ENCODE measurements at regions not wholly inside any gene's neighbourhood (a gene's known extent, or its start where the extent isn't known, plus 50 kb on each side); places are given as distances from the start of the nearest gene placed in this dataset.

DNA sequence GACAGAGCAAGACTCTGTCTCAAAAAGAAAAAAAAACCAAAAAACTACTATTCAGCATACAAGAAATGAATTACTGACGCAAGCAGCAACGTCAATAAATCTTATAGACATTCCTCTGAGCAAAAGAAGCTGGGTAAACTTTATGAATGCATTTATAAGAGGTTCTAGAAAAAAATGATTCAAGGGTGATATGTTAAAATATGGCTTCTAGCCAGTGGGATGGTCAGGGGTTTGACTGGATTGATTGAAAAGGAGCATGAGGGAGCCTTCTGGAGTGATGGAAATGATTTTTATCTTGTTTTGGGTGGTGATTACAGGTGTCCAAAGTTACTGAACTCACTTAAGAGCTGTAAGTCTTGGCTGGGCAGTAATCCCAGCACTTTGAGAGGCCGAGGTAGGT is 64.9 kb upstream of the SALL4 start:
- DNase-seq = no peak

DNA sequence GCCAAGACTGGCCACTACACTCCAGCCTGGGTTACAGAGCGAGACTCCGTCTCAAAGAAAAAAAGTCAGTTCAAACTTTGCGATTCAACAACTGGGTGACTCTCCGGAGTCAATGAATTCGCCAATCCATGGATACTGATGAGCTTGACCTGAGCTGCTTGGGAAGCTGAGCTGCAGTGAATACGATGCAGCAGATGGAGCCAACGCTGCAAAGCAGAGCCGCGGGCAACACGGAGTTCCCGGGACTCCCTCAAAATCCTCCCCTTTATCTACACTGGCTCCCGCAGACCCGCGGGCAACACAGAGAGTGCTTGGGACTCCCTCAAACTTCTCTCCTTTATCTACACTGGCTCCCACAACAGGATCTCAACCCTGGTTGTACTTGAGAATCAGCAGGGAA is 62.6 kb upstream of the SALL4 start:
- no peak for DNase-seq

DNA sequence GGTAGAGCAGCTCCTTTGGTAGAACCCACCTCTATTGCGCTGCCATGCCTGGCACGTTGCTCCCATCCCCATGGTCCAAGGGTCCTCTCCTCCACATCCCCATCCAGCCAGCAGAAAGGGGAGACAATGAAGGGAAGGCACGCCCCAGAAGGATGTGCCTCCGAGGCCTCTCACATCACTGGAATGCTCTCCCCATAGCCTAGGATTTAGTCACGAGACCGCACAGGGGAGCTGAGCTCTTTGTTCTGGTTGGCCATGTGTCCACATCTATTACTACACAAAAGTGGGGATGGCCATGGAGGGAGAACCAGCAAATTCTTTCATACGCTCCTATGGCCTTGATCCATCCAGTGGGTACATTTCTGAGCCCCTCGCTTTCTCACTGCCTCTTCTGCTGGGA is 60.5 kb upstream of the SALL4 start:
- no peak for DNase-seq

DNA sequence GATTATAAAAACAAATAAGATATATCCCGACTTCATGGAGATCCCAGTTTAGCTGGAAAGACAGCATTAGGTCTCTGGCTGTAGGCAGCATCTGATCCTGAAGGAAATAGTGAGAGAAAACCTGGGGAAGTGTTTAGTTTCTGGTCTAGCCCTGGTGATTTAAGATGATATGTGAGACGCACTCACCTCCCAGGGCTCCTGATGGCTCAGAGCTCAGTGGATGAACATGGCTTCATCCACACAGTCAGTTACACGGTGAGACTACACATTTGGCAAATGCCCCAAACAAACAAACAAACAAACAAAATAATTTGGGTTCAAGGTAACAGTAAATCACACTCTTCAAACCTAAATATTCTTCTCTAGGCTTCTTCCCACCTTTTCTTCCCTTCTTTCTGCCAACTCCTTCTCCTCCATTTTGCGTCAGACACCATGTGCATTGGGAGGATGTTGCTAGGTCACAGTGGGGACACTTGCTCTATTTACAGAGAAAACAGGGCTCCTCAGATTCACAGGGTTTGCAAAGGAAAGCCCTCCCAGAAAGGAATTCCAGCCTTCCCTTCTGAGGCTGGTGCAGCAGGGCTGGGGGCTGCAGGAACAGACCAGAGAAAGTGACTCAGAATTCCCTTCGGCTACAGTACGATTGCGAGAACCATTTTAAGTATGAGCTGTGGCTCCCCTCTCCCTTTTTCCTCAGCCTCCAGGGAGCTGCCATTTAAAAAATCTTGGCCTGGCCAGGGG is 59.6 kb upstream of the SALL4 start:
- no peak for DNase-seq

DNA sequence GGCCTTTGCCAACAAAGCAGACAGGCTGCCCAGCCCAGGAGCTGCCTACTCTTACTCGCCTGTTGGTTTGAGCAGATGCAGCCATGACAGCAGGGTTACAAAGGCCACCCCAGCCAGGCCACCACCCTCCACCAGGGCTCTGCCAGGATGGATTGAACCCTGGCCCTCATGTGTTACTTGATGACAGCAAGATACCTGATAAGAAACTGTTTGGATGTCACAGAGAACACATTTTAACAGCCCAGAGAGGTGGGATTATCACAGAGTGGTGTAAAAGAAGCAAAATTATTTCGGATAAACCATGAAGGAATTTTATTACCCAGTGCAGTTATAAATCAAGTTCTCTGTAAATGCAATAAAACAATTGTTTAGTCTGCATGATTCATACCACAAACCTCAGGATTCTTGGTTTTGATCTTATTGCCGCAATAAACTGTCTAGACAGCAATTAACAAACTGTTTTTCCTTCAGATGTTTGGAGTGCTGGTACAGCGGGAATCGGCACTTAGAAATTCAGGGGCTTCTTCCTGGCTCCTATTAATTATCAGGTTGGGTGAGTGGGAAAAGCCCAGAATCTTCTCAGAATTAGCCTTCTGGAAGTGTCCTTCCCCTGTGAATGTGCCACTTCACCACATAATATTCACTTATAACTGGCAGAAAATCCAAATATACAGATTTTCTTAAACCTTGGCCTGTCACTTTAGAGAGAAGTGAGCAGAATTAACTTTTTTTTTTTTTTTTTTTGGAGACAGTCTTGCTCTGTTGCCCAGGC is 58.0 kb upstream of the SALL4 start:
- no peak for DNase-seq

DNA sequence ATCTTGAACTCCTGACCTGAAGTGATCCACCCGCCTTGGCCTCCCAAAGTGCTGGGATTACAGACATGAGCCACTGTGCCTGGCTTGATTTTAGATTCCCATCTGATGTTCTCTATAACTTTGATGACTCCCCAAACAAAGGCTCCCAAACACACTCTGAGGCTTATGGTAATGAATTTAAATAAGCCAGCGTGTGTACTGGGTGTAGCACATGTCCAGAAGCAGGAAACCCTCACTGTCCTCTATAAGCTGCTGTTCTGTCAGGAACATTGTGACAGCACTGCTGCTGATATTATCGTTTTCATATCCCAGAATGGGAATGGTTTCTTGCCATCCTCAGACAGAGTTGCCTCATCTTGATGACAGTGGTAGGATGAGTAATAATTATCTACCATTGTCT is 54.1 kb upstream of the SALL4 start:
- DNase-seq = no peak

DNA sequence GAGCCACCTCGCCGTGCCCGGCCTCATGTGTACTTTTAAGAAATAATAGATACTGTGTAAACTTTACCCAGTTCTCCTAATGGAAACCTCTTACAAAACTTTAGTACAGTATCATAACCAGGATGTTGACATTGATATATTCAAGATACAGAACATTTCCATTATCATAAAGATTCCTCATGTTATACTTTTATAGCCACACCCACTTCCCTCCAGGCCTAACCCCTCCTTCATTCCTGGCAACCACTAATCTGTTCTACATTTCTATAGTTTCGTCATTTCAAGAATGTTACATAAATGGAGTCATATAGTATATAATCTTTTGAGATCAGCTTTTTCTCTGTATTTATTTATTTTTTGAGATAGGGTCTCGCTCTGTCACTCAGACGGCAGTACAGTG is 52.6 kb upstream of the SALL4 start:
- no peak for DNase-seq

Data from NCI-H524 treated with DMSO at 0.1 percent for 48 hours (cell line).